T follicular helper cell (primary cell): ENCODE measurements at regions not wholly inside any gene's neighbourhood (a gene's known extent, or its start where the extent isn't known, plus 50 kb on each side); places are given as distances from the start of the nearest gene placed in this dataset.
"Not testable (repeated sequence)": the region's sequence is repeated elsewhere in the genome, so short reads cannot be mapped to it uniquely, and the experiment has no call there.

Experiments
- DNase-seq: peaks from one replicate; pipeline ENCODE4 v3.0.0-alpha.2; 2020; ENCODE audit warnings: low read depth

DNA sequence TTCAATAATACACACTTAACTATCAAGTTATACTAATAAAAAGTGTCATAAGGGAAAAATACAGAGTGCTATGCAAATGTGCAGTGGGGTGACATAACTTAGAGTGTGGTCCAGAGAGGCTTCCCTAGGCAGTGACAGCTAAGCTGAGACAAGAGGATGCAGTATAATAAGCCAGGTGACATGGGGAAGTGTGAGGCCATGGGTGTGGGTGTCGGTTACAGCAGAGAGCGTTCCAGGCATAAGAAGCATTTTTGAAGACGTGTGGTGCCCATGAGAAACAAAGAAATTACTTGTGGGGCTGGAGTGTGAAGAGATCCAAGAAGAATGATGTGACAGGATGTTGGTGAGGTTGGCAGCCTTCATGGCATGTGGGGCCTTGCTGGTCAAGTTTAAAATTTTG, 78.1 kb upstream of the PICALM start:
- DNase-seq = no peak

DNA sequence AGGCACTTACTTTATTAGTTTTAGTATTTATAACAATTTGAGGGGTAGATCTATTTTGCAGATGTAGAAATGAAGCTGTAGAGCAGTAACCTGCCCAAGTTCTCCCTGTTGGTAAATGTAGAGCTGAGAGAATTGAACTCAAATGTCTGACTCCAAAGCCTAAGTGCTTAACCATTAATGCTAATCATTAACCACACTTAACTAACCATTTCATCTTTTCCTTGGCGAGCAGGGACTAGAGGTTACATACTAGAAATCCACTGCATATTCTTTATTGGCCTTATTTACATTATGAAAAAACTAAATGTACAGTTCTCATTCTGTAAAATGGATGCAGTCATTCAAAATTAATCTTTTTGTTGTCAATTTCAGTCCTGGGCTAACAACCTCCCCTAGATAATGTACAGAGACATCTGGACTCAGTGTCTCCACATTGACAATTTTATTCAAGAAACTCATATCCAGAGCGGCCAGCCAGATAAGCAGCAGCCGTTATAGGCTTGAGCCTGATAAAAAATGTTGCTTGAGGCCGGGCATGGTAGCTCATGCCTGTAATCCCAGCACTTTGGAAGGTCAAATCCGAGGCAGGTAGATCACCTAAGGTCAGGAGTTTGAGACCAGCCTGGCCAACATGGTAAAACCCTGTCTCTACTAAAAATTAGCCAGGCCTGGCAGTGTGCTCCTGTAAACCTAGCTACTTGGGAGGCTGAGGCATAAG, 76.7 kb upstream of the PICALM start:
- DNase-seq = no peak

DNA sequence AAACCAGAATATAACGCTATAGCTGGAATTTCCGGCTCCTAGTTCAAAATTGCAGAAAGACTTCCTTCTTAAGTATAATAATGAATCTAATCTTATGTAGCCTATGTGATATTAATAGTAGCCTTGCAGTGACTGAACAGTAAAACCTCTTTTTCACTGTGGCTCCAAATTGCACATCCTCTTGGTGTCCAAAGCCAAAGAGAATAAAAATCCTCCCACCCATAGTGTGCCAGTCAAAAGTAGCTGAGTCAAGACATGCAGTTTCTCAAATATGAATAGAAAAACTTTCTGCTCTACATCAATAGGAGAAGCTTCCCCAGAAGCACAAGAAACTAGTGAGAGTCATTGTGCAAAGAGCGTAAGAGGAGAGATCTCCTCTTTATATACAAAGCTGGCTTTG, 76.0 kb upstream of the PICALM start:
- no peak for DNase-seq

DNA sequence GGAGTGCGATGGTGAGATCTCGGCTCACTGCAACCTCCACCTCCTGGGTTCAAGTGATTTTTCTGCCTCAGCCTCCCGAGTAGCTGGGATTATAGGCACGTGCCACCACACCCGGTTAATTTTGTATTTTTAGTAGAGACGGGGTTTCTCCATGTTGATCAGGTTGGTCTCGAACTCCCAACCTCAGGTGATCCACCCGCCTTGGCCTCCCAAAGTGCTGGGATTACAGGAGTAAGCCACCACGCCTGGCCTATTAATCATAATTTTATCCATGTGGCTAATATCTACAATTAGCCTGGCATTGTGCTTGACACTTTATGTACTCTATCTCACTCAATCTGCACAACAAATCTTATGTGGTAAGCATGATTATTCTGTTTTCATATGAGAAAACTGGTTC, 75.2 kb upstream of the PICALM start:
- not testable (repeated sequence) for DNase-seq

DNA sequence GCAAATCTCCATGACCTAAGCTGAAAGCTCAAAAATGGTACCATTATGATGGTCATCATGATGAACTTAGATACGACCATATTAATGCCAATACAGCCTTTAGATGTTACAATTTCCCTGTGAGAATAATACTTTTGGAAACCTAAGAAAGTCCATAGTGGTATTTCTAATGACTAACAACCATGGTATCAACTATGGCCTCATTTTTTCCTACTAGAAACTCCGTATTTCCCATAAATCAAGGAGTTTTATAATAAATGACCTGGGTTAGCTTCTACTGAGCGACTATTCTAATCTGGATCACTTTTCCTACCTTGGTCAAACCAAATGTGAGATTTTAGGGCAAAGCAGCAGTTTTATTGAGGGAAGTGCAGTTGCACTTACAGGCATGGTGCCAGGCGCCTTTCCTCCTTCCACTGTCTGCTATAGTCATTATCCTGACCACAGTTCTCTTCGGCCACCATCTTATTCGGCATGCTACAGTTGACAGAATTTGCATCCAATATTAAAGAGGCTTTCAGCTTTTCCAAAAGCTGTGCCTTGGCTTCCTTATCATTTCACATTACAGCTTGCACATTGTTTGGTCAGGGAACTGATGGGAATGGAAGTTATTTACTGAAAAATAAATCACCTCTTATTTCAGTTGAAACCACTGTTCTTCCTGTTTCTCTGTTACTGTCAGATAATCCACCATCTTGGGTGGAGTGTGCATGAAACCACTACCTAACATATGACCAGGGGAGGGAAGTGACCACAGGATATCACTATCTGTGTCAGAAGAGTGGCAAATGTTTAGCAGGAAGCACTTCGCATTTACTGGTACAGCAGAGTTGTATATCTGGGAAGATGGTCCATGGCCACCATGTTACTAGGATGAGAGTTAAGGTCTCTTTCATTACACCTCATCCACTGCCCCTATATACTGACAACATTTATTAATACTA, 74.5 kb upstream of the PICALM start:
- no peak for DNase-seq

DNA sequence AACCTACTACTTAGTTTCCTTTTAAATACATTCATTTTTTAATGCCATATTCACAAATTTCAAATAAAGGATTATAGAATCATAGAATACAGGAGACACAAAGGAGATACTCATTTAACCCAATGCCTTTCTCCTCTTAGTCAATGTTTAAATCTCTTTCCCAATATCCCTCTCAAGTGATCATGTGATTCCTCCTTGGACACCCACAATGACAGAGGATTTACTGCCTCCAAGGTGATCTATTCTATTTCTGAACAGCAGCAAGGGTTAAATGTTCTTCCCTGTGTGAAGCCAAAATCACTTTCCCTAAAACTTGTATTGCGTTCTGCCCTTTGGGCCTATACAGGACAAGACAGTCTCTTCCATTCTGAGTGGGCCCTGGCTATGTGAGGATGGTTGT, 73.3 kb upstream of the PICALM start:
- no peak for DNase-seq

DNA sequence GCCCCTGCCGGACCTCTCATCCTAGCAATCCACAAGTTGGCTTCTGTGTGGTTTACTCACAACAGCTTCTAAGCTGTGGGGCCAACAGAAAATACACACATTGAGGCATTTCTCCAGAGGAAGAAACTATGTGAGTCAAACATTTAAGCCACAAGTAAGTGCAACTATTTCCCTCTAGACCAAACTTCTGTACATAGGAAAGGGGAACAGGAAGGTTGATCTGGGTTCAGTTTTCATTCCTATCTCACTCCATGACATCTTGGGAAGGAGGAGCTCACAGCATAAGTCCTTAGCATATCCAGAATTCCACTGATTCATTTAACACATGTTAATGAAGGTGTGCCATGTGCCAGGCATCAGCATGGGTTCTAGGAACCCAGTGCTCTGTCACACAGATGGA, 72.8 kb upstream of the PICALM start:
- no peak for DNase-seq

DNA sequence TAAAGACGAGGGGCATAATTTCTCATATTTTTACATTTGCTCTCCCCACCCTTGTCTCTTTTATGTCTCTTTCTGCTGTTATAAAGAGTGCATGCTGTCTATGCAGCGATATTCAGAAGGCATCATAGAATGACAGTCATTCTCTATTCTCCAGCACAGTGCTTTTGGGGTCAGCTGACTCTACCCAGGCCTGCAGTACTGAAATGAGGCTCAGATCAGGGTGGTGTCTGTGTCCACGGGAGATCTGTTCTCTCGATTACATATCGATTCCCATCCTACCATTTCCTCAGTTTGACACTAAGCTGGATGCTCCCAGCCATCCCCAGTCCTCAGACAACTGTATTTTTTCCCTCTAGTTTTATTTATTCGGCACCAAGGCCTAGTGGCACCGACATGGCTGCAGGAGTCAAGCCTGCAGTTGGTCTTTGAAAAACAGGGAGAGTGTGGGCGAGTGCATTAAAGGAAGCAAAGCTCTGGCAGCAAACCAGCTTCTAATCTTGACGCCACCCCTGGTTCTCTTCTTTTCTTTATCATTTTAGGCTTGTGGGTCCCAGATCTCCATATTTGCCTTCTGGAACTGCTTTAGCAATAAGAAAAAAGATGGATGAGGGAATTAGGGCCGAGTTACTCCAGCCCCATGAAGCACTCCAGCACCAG, 71.6 kb upstream of the PICALM start:
- DNase-seq = no peak

DNA sequence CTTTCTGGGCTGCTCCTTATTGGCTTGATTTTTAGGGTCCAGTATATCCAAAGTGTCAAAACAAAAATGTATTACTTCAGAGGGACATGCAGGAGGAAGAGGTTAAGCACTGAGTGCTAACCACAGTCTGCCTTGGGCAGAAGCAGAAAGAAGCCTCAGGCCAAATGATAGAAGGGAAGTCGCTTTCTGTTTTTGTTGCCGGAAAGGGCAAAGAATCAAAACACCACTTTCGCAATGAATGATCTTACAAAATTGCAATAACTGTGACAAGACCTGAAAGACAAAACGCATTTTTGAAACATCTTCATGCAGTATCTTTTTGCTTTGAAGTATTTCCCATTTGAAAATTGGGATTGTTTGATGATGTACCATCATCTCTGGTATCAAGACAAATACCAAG, 70.1 kb upstream of the PICALM start:
- DNase-seq = no peak

DNA sequence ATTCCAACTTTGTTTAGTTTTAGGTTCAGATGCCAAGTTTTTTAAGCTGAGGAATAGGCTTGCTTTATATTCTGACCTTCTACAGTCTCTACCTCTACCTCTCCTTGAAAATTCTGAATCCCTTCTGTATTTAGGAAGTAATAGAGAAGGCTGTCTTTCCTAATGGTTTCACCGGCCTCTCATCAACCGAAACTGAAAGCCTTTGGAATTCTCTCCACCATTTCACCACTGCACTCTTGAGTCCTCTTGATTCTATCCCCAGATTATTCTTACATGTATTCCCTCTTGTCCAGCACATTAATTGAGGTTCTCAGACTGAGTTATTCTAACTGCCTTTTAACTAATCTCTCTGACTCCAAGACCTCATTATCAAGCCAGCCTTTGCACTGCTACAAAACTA, 67.7 kb upstream of the PICALM start:
- DNase-seq = no peak

DNA sequence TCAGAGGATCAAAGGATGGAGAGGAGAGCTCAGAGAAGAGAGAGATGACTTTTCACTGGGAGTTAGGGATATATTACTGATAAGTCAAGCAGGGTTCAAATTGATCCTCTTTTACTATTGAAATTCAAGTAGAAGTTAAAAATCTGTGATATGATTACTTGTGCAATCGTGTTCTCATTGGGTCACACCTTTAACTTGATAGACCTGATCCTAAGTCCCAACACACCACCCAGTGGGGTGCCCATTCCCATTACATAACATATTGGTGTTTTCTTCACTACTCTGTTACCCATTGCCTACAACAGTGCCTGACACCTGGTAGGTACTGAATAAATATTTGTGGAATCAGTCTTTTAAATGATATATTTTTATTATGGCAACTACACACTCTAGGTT, 66.4 kb upstream of the PICALM start:
- no peak for DNase-seq

DNA sequence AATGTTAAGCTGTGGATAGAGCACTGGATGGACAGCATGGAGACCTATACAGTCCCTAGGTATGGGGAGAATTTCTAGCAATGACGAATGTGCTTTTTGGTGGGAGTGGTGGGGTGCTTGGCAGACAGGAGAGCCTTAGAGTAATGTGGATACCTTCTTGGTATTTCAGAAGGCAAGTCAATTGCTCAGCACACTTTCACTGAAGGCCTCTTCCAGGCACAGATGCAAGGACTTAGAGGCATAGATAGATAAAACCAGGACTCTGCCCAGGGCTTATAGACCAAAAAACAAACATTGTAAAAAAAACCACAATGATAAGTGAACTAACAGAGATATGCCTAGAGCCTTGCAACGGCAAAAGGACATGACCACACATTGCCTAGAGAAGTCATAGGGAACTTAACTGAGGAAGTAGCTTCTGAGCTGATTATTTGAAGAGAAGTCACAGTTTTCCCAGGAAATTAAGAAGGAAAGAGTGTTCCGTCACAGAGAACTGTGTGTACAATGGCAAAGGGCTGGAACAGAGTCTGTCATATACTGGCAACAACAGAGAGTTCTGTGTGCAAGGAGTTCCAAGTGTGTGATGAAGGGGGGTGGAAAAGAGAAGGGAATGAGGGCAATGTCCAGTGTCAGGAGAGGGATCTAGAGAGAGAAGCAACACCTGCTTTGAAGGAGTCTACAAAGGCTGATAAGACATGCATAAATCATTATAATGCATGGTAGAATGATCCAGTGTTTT, 65.9 kb upstream of the PICALM start:
- DNase-seq = no peak

DNA sequence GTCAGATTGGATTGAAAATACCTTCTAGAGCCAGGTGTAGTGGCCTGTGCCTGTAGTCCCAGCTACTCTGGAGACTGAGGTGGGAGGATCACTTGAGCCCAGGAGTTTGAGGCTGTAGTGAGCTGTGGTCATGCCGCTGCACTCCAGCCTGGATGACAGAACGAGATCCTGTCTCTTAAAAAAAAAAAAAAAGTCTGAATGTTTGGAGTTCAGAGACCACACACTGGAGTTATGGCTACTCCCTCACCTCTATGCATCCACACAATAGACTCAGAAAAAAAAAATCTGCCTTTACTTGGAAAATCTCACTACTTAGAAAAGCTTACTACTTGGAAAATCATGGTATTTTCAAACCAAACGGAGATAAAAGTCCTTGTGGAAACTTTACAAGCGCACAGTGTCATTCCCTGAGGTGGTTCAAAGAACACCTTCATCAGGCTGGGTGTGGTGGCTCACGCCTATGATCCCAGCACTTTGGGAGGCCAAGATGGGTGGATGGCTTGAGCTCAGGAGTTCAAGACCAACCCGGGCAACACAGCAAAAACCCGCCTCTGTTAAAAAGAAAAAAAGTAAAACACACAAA, 63.9 kb upstream of the PICALM start:
- DNase-seq = no peak

DNA sequence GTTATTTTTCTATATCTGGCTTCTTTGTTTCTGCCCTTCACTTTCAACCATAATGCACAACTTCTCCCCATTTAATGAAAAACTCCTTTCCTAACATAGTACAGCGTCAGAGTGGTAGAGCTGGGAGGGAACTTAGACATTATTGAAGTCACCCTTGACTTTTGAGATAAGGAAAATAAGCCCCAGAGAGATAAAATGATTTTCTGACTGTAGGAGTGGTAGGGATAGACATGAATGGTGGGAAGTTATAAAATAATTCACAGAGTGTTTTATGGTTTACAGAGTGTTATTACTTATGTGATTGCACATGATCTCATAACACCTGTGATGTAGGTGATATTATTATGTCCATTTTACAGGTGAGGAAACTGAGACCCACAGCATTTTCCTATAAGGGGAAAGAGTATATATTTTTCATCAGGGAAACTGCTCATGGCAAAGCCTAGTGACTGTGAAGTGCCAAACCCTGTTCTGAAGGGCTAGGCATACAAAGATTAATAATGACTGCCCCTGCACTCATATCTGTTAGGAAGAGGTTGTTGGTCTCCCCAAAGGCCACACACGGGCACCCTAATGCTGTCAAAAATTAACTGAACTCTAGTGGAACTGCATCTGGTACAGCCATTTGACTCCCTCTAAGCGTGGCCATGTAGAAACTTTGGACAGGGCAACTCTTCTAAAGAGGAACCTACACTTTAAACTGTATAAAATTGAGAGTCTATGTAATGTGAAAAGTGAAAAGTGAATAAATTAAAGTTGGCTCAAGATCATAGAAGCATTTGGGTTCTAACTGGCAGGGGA, 61.1 kb upstream of the PICALM start:
- DNase-seq = no peak

DNA sequence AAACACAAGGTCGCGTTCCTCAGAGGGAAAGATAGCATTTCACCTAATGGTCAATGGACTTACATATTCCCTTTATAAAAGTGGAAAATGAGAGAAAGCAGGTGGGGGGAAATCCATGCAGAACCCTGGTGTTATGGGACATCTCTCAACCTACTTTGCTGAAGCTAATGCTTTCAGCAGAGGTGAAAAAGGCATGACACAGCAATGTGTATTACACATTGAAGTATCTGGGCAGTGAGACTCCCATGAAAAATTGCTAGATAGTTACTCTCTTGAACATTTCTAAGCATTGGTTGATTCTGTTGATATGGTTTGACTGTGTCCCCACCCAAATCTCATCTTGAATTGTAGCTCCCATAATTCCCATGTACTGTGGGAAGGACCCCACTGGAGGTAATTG, 60.0 kb upstream of the PICALM start:
- DNase-seq = no peak

DNA sequence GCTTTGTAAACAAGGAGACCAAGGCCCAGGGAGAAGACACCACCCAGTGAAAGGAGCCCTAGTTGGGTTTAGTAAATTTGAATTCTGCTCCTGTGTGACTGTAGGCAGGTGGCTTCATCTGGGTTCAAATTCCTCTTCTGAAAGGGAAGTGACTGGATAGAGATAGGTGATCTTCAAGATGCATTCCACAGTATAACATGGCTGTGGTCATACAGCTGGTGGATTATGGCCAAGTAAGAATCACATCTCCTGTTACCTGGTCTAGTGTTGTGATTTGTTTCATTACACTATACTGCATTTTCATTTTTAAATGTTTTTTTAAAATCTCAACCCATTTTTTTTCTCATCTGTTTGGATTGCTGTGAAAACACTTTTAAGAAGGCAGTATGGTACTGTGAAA, 58.0 kb upstream of the PICALM start:
- DNase-seq = no peak

DNA sequence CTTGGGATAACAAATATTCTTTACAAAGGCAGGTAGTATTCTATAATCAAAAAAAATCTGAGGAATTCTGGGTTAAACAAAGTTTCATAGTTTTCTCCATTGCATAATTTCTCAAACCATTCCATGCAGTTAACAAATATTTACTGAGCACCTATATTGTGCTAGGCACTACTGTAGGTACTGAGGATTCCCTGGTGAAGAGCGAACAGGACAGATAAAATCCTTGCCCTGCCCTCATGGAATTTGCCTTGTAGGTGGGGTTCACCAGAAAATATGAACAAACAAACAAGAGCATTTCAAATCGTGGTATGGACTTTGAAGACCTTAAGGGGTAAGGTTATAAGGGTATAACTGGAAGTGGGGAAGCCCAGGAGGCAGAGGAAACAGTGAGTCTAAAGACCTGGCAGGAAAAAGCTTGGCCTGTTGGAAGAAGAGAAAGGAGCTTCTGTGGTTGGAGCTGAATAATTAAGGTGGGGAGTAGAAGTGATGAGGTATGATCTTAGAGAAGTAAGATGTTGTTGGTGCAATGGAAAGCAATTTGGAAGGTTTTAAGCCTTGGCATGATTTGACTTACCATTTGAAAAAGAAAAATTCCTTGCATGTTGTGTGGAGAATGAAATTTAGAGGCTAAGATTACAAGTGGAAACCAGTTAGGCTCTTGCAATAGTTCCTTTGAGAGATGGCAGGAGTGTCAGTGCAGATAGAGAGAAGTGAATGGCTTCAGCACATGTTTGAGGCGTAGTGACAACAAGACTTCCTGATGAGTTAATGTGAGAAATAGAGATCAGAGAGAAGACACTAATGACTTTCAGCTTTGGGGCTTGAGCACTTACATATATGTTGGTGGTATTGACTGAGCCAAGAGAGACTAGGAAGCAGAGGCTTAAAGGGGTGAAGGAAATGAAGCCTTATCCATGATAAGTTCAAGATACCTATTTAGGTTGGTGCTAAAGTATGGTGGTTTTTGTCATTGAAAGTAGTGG, 55.7 kb upstream of the PICALM start:
- DNase-seq = no peak

DNA sequence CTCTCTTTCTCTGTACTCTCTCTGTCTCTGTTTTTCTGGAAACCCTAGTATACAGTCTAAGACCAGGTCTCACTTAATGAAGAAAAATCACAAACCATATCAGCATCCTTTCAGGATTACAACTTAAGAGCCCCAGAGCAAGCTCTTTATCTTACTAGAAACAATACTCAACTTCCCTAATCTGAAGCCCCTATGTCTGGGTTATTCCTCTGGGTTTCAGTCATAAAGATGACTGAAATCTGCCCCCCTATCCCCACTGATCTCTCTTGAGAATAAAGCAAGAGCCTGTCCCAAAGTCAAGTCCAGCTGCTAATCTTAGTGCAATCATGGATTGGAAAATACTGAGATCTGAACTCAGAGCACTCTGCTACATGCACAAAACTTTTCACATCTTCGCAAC, 53.9 kb upstream of the PICALM start:
- DNase-seq = no peak

DNA sequence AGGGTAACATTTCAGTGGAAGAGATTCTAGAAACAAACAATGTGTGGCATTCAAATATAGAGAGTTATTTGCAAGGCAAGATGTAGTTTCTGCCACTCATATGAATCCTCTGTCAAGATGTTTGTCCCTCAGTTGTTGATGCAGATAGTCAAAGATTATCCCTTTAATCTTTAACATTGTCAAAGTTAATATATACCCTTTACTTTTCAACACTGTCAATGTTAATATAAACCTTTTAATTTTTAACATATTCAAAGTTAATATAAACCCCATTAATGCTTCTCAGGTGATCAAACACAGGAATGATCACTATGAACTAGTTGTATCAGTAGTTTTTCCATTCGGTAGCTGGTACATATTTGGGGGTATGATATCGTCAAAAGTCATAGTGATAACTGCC, 51.9 kb upstream of the PICALM start:
- no peak for DNase-seq

DNA sequence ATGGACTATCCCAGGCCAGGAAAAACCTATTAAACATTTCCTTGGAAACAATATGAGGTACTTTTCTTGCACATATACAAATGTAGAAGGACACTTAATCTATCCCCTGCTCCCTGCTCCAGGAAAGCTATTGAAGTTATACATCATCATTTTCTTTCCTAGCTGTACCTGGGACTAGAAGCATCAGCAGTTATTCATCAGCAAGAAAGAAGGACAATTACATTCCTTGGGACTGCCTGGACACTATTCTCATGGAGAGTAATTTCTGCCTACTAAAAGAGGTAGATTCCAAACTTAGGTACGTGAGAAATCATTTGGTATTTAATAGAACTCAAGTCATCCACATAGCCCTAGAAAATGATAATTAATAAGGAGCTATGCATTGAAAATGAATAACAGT, 51.0 kb upstream of the PICALM start:
- no peak for DNase-seq
